Osteoblast (primary cell): ENCODE measurements at regions not wholly inside any gene's neighbourhood (a gene's known extent, or its start where the extent isn't known, plus 50 kb on each side); places are given as distances from the start of the nearest gene placed in this dataset.

Experiments used
- DNase-seq: peaks from one replicate; pipeline ENCODE4 v3.0.0; 2011; ENCODE audit warnings: low spot score, mixed read lengths; ENCODE audit not compliant: insufficient read length; ENCODE audit errors: missing footprints
- H2AFZ ChIP-seq: 2 replicates; pipeline ENCODE4 v1.6.0; 2011; ENCODE audit warnings: mild to moderate bottlenecking, low read length
- H3K27ac ChIP-seq: 2 replicates; pipeline ENCODE4 v1.5.1; 2011; ENCODE audit warnings: mild to moderate bottlenecking, low read depth, low read length, moderate library complexity
- H3K27me3 ChIP-seq: 2 replicates; pipeline ENCODE4 v1.6.0; 2012; ENCODE audit warnings: mild to moderate bottlenecking, control low read depth, inconsistent platforms, low read length, moderate library complexity; ENCODE audit not compliant: insufficient read depth
- H3K36me3 ChIP-seq: 2 replicates; pipeline ENCODE4 v1.5.1; 2011; ENCODE audit warnings: mild to moderate bottlenecking, low read length, control low read depth, moderate library complexity; ENCODE audit not compliant: insufficient read depth
- H3K4me1 ChIP-seq: 2 replicates; pipeline ENCODE4 v1.5.1; 2011; ENCODE audit warnings: mild to moderate bottlenecking, low read length, control low read depth, moderate library complexity; ENCODE audit not compliant: insufficient read depth
- H3K4me2 ChIP-seq: 2 replicates; pipeline ENCODE4 v1.6.0; 2011; ENCODE audit warnings: mild to moderate bottlenecking, low read length; ENCODE audit not compliant: insufficient read depth
- H3K4me3 ChIP-seq: fragments of 200-600 bp; sonication (generic); 3 replicates; pipeline ENCODE4 v1.5.1; 2012; ENCODE audit warnings: mild to moderate bottlenecking, low read length, inconsistent platforms; ENCODE audit not compliant: insufficient read depth
- H3K79me2 ChIP-seq: 2 replicates; pipeline ENCODE4 v1.6.0; 2012; ENCODE audit warnings: mild to moderate bottlenecking, low read length, control low read depth, inconsistent platforms; ENCODE audit not compliant: insufficient read depth
- H3K9me3 ChIP-seq: 2 replicates; pipeline ENCODE4 v1.5.1; 2011; ENCODE audit warnings: low read depth, low read length, control low read depth
- H4K20me1 ChIP-seq: 2 replicates; pipeline ENCODE4 v1.6.0; 2012; ENCODE audit warnings: mild to moderate bottlenecking, low read length, control low read depth; ENCODE audit not compliant: insufficient read depth
- TF ChIP-seq, protein P1 (sequence below): IDR thresholded peaks from 2 replicates; pipeline ENCODE4 v1.5.1; 2011; ENCODE audit warnings: mild to moderate bottlenecking, low read depth, low read length, moderate library complexity; ENCODE audit errors: extremely low read depth

GRCh38 chr7:125506331-125506730, 576.7 kb upstream of the POT1 start:
- Histone ChIP-seq H3K4me2 (no peak overlapping the region), H3K9me3 (peaks cover 2% of the 10 kb centered on the region), H3K4me1 (no peaks in the 10 kb centered on the region), H3K4me3 (no peak overlapping the region), H3K79me2 (no peaks in the 10 kb centered on the region), H3K27me3 (no peaks in the 10 kb centered on the region), H4K20me1 (no peaks in the 10 kb centered on the region), H2AFZ (no peak overlapping the region), H3K36me3 (no peaks in the 10 kb centered on the region), H3K27ac (no peak overlapping the region)
- DNase-seq, result no peak
- TF ChIP-seq, protein P1, sequence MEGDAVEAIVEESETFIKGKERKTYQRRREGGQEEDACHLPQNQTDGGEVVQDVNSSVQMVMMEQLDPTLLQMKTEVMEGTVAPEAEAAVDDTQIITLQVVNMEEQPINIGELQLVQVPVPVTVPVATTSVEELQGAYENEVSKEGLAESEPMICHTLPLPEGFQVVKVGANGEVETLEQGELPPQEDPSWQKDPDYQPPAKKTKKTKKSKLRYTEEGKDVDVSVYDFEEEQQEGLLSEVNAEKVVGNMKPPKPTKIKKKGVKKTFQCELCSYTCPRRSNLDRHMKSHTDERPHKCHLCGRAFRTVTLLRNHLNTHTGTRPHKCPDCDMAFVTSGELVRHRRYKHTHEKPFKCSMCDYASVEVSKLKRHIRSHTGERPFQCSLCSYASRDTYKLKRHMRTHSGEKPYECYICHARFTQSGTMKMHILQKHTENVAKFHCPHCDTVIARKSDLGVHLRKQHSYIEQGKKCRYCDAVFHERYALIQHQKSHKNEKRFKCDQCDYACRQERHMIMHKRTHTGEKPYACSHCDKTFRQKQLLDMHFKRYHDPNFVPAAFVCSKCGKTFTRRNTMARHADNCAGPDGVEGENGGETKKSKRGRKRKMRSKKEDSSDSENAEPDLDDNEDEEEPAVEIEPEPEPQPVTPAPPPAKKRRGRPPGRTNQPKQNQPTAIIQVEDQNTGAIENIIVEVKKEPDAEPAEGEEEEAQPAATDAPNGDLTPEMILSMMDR, result no peak

GRCh38 chr7:125504848-125505247, 575.2 kb upstream of the POT1 start:
- TF ChIP-seq, protein P1, result no peak
- Histone ChIP-seq H3K27me3 (no peaks in the 10 kb centered on the region), H3K27ac (no peak overlapping the region), H3K4me2 (no peak overlapping the region), H2AFZ (no peak overlapping the region), H3K79me2 (no peaks in the 10 kb centered on the region), H3K4me3 (no peak overlapping the region), H3K36me3 (no peaks in the 10 kb centered on the region), H3K9me3 (peaks cover 2% of the 10 kb centered on the region), H3K4me1 (no peaks in the 10 kb centered on the region), H4K20me1 (no peaks in the 10 kb centered on the region)
- no peak for DNase-seq

- Histone ChIP-seq H3K9me3 (no peaks in the 10 kb centered on the region), H2AFZ (no peak overlapping the region), H3K27me3 (no peaks in the 10 kb centered on the region), H3K79me2 (no peaks in the 10 kb centered on the region), H3K4me1 (no peaks in the 10 kb centered on the region), H3K27ac (no peak overlapping the region), H3K4me3 (no peak overlapping the region), H3K36me3 (no peaks in the 10 kb centered on the region), H4K20me1 (no peaks in the 10 kb centered on the region), H3K4me2 (no peak overlapping the region)
- DNase-seq, result no peak
- TF ChIP-seq, protein P1, result no peak
These were observed 566.4 kb upstream of the POT1 start for GRCh38 chr7:125495997-125496396.

DNA sequence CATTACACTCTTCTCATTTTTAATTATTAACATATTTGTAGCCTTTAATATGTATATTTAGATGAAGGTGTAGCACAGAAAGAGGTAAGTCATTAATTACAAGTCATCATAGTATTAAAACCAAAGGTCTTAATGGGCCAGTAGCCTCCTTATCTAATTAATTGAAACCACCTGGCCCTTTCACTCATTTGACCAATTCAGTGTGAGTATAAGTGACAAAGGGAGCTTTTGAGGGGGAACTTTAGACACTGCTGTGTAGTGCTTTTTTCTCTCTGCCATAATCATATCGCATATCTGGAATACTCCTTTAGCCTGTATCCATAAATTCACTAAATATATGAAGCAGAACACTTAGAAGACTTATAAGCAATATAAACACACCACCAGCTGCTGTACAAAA, 562.9 kb upstream of the POT1 start:
- H3K27ac ChIP-seq, result no peak overlapping the region
- no peak overlapping the region for H3K4me2 ChIP-seq
- no peak overlapping the region for H2AFZ ChIP-seq
- no peaks in the 10 kb centered on the region for H4K20me1 ChIP-seq
- H3K36me3 ChIP-seq, result no peaks in the 10 kb centered on the region
- DNase-seq, result no peak
- H3K4me1 ChIP-seq, result no peaks in the 10 kb centered on the region
- H3K79me2 ChIP-seq, result no peaks in the 10 kb centered on the region
- TF ChIP-seq, protein P1, result no peak
- no peaks in the 10 kb centered on the region for H3K9me3 ChIP-seq
- H3K27me3 ChIP-seq, result no peaks in the 10 kb centered on the region
- H3K4me3 ChIP-seq, result no peak overlapping the region
